Fibroblast of lung (primary cell): ENCODE measurements at regions not wholly inside any gene's neighbourhood (a gene's known extent, or its start where the extent isn't known, plus 50 kb on each side); places are given as distances from the start of the nearest gene placed in this dataset.

Experiments used
- DNase-seq, 2 donors: peaks; one replicate each; pipeline versions ENCODE4 v3.0.0 to v3.0.0-alpha.2; 2010; ENCODE audit warnings: low read depth in 2 of 2
- H2AFZ ChIP-seq: 2 replicates; pipeline ENCODE4 v1.5.1; 2012; ENCODE audit warnings: low read length, control low read depth, inconsistent platforms
- H3K27ac ChIP-seq: 2 replicates; pipeline ENCODE4 v1.5.1; 2011; ENCODE audit warnings: low read length, control low read depth; ENCODE audit not compliant: insufficient read depth
- H3K27me3 ChIP-seq: 2 replicates; pipeline ENCODE4 v1.5.1; 2011; ENCODE audit warnings: mild to moderate bottlenecking, low read length; ENCODE audit not compliant: control insufficient read depth, insufficient read depth
- H3K36me3 ChIP-seq: 2 replicates; pipeline ENCODE4 v1.5.1; 2011; ENCODE audit warnings: low read length; ENCODE audit not compliant: control insufficient read depth, insufficient read depth
- H3K4me1 ChIP-seq: 2 replicates; pipeline ENCODE4 v1.5.1; 2011; ENCODE audit warnings: low read length; ENCODE audit not compliant: control insufficient read depth, insufficient read depth; ENCODE audit errors: extremely low read depth
- H3K4me2 ChIP-seq: 2 replicates; pipeline ENCODE4 v1.5.1; 2011; ENCODE audit warnings: low read length, control low read depth; ENCODE audit not compliant: insufficient read depth; ENCODE audit errors: extremely low read depth
- H3K4me3 ChIP-seq, 4 experiments: fragments of 200-600 bp in 1 of 4; sonication (generic) in 1 of 4; replicated peaks in 1 of 4; 2 replicates each; pipeline ENCODE4 v1.5.1; 2011 to 2016; ENCODE audit warnings: low read length in 4 of 4, low read depth in 3 of 4, mild to moderate bottlenecking in 3 of 4, control low read depth in 2 of 4, inconsistent platforms in 1 of 4, mixed read lengths in 1 of 4; ENCODE audit not compliant: insufficient read depth in 1 of 4; ENCODE audit errors: control extremely low read depth in 1 of 4
- H3K79me2 ChIP-seq: 2 replicates; pipeline ENCODE4 v1.5.1; 2012; ENCODE audit warnings: mild to moderate bottlenecking, low read length, inconsistent platforms; ENCODE audit not compliant: control insufficient read depth, insufficient read depth
- H3K9ac ChIP-seq: 2 replicates; pipeline ENCODE4 v1.5.1; 2011; ENCODE audit warnings: mild to moderate bottlenecking, low read length, control low read depth; ENCODE audit not compliant: insufficient read depth
- H3K9me3 ChIP-seq: 2 replicates; pipeline ENCODE4 v1.5.1; 2012; ENCODE audit warnings: low read depth, low read length; ENCODE audit not compliant: control insufficient read depth, insufficient read depth
- H4K20me1 ChIP-seq: 2 replicates; pipeline ENCODE4 v1.5.1; 2011; ENCODE audit warnings: low read length; ENCODE audit not compliant: control insufficient read depth, insufficient read depth; ENCODE audit errors: extremely low read depth
- CTCF ChIP-seq, 2 donors: IDR thresholded peaks in 1 of 2; conservative IDR thresholded peaks in 1 of 2; 1 replicate in 1 of 2; 2 replicates in 1 of 2; pipeline ENCODE4 v1.5.1; 2011 to 2012; ENCODE audit warnings: low read length in 2 of 2, control low read depth in 1 of 2, inconsistent platforms in 1 of 2, low read depth in 1 of 2, mild to moderate bottlenecking in 1 of 2
- EZH2 ChIP-seq: IDR thresholded peaks from 2 replicates; pipeline ENCODE4 v1.5.1; 2012; ENCODE audit warnings: low read length, control low read depth, mild to moderate bottlenecking; ENCODE audit errors: missing control alignments

- no peak for TF ChIP-seq EZH2
- no peak for TF ChIP-seq CTCF (conservative IDR thresholded peaks at IDR 0.05 in 1 of 2, IDR thresholded peaks at IDR 0.05 in 1 of 2; ENCODE audit: low read depth in 1 of 2, low read length in 2 of 2)
- Histone ChIP-seq H3K36me3 (no peaks in the 10 kb centered on the region), H4K20me1 (no peaks in the 10 kb centered on the region), H3K9ac (no peak overlapping the region), H3K27ac (no peak overlapping the region), H2AFZ (no peak overlapping the region), H3K4me2 (no peak overlapping the region), H3K9me3 (no peaks in the 10 kb centered on the region), H3K79me2 (no peaks in the 10 kb centered on the region), H3K4me1 (peaks cover 9% of the 10 kb centered on the region), H3K27me3 (peaks cover 2% of the 10 kb centered on the region), H3K4me3 (no peak overlapping the region)
- peak in 1 of 2 donors; percentile 3 for DNase-seq
Measured at GRCh38 chr9:97772145-97772544, 75.0 kb upstream of the XPA start.

- no peak overlapping the region for H3K4me3 ChIP-seq
- H2AFZ ChIP-seq = no peak overlapping the region
- no peak overlapping the region for H3K9ac ChIP-seq
- no peaks in the 10 kb centered on the region for H3K9me3 ChIP-seq
- peaks cover 9% of the 10 kb centered on the region for H3K4me1 ChIP-seq
- H3K27ac ChIP-seq = no peak overlapping the region
- H3K36me3 ChIP-seq = no peaks in the 10 kb centered on the region
- no peaks in the 10 kb centered on the region for H3K79me2 ChIP-seq
- TF ChIP-seq CTCF (conservative IDR thresholded peaks at IDR 0.05 in 1 of 2, IDR thresholded peaks at IDR 0.05 in 1 of 2; ENCODE audit: low read depth in 1 of 2, low read length in 2 of 2) (no peak), EZH2 (no peak)
- peaks cover 2% of the 10 kb centered on the region for H3K27me3 ChIP-seq
- DNase-seq = no peak
- no peak overlapping the region for H3K4me2 ChIP-seq
- H4K20me1 ChIP-seq = no peaks in the 10 kb centered on the region
Measured at GRCh38 chr9:97773091-97773490, 76.0 kb upstream of the XPA start.

GRCh38 chr9:97773723-97774122, 76.6 kb upstream of the XPA start:
- Histone ChIP-seq H3K27ac (no peak overlapping the region), H3K4me1 (peaks cover 9% of the 10 kb centered on the region), H3K4me2 (no peak overlapping the region), H3K9ac (no peak overlapping the region), H3K79me2 (no peaks in the 10 kb centered on the region), H3K36me3 (no peaks in the 10 kb centered on the region), H3K4me3 (no peak overlapping the region), H2AFZ (no peak overlapping the region), H3K27me3 (peaks cover 2% of the 10 kb centered on the region), H3K9me3 (no peaks in the 10 kb centered on the region), H4K20me1 (no peaks in the 10 kb centered on the region)
- TF ChIP-seq EZH2 (no peak), CTCF (conservative IDR thresholded peaks at IDR 0.05 in 1 of 2, IDR thresholded peaks at IDR 0.05 in 1 of 2; ENCODE audit: low read depth in 1 of 2, low read length in 2 of 2) (no peak)
- peak; percentile 16 to 49 for DNase-seq
